ENCODE measurements at regions not wholly inside any gene's neighbourhood (a gene's known extent, or its start where the extent isn't known, plus 50 kb on each side); places are given as distances from the start of the nearest gene placed in this dataset.

GRCh38 chr3:188092648-188093047 is 61.3 kb upstream of the LPP start:
- TF ChIP-seq POLR2A (IDR thresholded peaks at IDR 0.05; ENCODE audit: low read depth, low read length), result no peak
- no peak for TF ChIP-seq MYC (IDR thresholded peaks at IDR 0.05; ENCODE audit: low read depth, low read length)
- TF ChIP-seq, protein P1, sequence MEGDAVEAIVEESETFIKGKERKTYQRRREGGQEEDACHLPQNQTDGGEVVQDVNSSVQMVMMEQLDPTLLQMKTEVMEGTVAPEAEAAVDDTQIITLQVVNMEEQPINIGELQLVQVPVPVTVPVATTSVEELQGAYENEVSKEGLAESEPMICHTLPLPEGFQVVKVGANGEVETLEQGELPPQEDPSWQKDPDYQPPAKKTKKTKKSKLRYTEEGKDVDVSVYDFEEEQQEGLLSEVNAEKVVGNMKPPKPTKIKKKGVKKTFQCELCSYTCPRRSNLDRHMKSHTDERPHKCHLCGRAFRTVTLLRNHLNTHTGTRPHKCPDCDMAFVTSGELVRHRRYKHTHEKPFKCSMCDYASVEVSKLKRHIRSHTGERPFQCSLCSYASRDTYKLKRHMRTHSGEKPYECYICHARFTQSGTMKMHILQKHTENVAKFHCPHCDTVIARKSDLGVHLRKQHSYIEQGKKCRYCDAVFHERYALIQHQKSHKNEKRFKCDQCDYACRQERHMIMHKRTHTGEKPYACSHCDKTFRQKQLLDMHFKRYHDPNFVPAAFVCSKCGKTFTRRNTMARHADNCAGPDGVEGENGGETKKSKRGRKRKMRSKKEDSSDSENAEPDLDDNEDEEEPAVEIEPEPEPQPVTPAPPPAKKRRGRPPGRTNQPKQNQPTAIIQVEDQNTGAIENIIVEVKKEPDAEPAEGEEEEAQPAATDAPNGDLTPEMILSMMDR (IDR thresholded peaks at IDR 0.05; ENCODE audit: extremely low read depth in 1 of 2, insufficient read depth in 1 of 2, low read depth in 1 of 2, low read length in 2 of 2), result no peak
